Muscle layer of colon (tissue), 2 donors: ENCODE measurements at regions not wholly inside any gene's neighbourhood (a gene's known extent, or its start where the extent isn't known, plus 50 kb on each side); places are given as distances from the start of the nearest gene placed in this dataset.
"Not testable (repeated sequence)": the region's sequence is repeated elsewhere in the genome, so short reads cannot be mapped to it uniquely, and the experiment has no call there.

Experiments
- H3K27ac ChIP-seq: one replicate; pipeline ENCODE4 v1.7.0; 2013; ENCODE audit warnings: low read depth, mild to moderate bottlenecking, low read length, moderate library complexity
- H3K27me3 ChIP-seq, 2 donors: one replicate each; pipeline ENCODE4 v1.7.0; 2013; ENCODE audit warnings: low read length in 2 of 2, mild to moderate bottlenecking in 2 of 2; ENCODE audit not compliant: insufficient read depth in 2 of 2, control insufficient read depth in 1 of 2
- H3K36me3 ChIP-seq: one replicate; pipeline ENCODE4 v1.7.0; 2013; ENCODE audit warnings: mild to moderate bottlenecking, low read length; ENCODE audit not compliant: insufficient read depth
- H3K4me1 ChIP-seq: one replicate; pipeline ENCODE4 v1.7.0; 2013; ENCODE audit warnings: mild to moderate bottlenecking, low read length; ENCODE audit not compliant: insufficient read depth
- H3K4me3 ChIP-seq, 2 donors: one replicate each; pipeline ENCODE4 v1.7.0; 2013; ENCODE audit warnings: low read length in 2 of 2, low read depth in 1 of 2, mild to moderate bottlenecking in 1 of 2, moderate library complexity in 1 of 2
- H3K9ac ChIP-seq: one replicate; pipeline ENCODE4 v1.7.0; 2013; ENCODE audit warnings: low read length
- H3K9me3 ChIP-seq: one replicate; pipeline ENCODE4 v1.7.0; 2013; ENCODE audit warnings: mild to moderate bottlenecking, low read length
- donor health status: abdominal sarcoma.
- donor health status: Adenocarcinoma of cecum.

GRCh38 chr6:85772641-85773040 lies 130.0 kb upstream of the SYNCRIP start:
- Histone ChIP-seq H3K27me3 (no peaks in the 10 kb centered on the region), H3K9ac (no peak overlapping the region)

GRCh38 chr6:85771925-85772430 lies 129.3 kb upstream of the SYNCRIP start:
- H3K27ac ChIP-seq: no peak overlapping the region
- H3K4me3 ChIP-seq: no peak overlapping the region
- H3K4me1 ChIP-seq: peaks cover 6% of the 10 kb centered on the region
- H3K9ac ChIP-seq: no peak overlapping the region
- no peaks in the 10 kb centered on the region for H3K36me3 ChIP-seq
- no peaks in the 10 kb centered on the region for H3K27me3 ChIP-seq
- no peaks in the 10 kb centered on the region for H3K9me3 ChIP-seq

More at GRCh38 chr6:85772641-85773040, 130.0 kb upstream of the SYNCRIP start:
- no peak overlapping the region for H3K27ac ChIP-seq
- peaks cover 6% of the 10 kb centered on the region for H3K4me1 ChIP-seq
- no peaks in the 10 kb centered on the region for H3K36me3 ChIP-seq
- H3K9me3 ChIP-seq: no peaks in the 10 kb centered on the region
- H3K4me3 ChIP-seq: no peak overlapping the region

GRCh38 chr6:85771455-85771854 lies 128.8 kb upstream of the SYNCRIP start:
- peaks cover 6% of the 10 kb centered on the region for H3K4me1 ChIP-seq
- no peaks in the 10 kb centered on the region for H3K36me3 ChIP-seq
- no peak overlapping the region for H3K9ac ChIP-seq
- no peak overlapping the region for H3K27ac ChIP-seq
- no peaks in the 10 kb centered on the region for H3K9me3 ChIP-seq
- no peaks in the 10 kb centered on the region for H3K27me3 ChIP-seq
- no peak overlapping the region for H3K4me3 ChIP-seq

GRCh38 chr6:85764844-85765243 lies 122.2 kb upstream of the SYNCRIP start:
- H3K27ac ChIP-seq: no peak overlapping the region

GRCh38 chr6:85756982-85757381 lies 114.3 kb upstream of the SYNCRIP start:
- H3K27me3 ChIP-seq: no peaks in the 10 kb centered on the region
- no peaks in the 10 kb centered on the region for H3K4me1 ChIP-seq
- H3K27ac ChIP-seq: no peak overlapping the region
- H3K36me3 ChIP-seq: no peaks in the 10 kb centered on the region
- no peak overlapping the region for H3K4me3 ChIP-seq
- no peak overlapping the region for H3K9ac ChIP-seq
- H3K9me3 ChIP-seq: no peaks in the 10 kb centered on the region

More at GRCh38 chr6:85764844-85765243, 122.2 kb upstream of the SYNCRIP start:
- H3K9me3 ChIP-seq: no peaks in the 10 kb centered on the region
- no peak overlapping the region for H3K4me3 ChIP-seq
- H3K9ac ChIP-seq: no peak overlapping the region
- H3K4me1 ChIP-seq: no peaks in the 10 kb centered on the region
- no peaks in the 10 kb centered on the region for H3K27me3 ChIP-seq
- H3K36me3 ChIP-seq: no peaks in the 10 kb centered on the region

GRCh38 chr6:85754894-85755293 lies 112.2 kb upstream of the SYNCRIP start:
- H3K9ac ChIP-seq: no peak overlapping the region
- H3K4me3 ChIP-seq: no peak overlapping the region
- H3K9me3 ChIP-seq: no peaks in the 10 kb centered on the region

GRCh38 chr6:85752602-85753001 lies 109.9 kb upstream of the SYNCRIP start:
- no peaks in the 10 kb centered on the region for H3K4me1 ChIP-seq
- no peaks in the 10 kb centered on the region for H3K36me3 ChIP-seq
- H3K9ac ChIP-seq: no peak overlapping the region
- H3K27ac ChIP-seq: no peak overlapping the region
- H3K9me3 ChIP-seq: no peaks in the 10 kb centered on the region
- no peaks in the 10 kb centered on the region for H3K27me3 ChIP-seq
- H3K4me3 ChIP-seq: no peak overlapping the region

More at GRCh38 chr6:85754894-85755293, 112.2 kb upstream of the SYNCRIP start:
- Histone ChIP-seq H3K27ac (no peak overlapping the region), H3K27me3 (no peaks in the 10 kb centered on the region), H3K4me1 (no peaks in the 10 kb centered on the region), H3K36me3 (no peaks in the 10 kb centered on the region)

- H3K27me3 ChIP-seq: no peaks in the 10 kb centered on the region
- H3K4me1 ChIP-seq: no peaks in the 10 kb centered on the region
- H3K4me3 ChIP-seq: no peak overlapping the region
- no peaks in the 10 kb centered on the region for H3K36me3 ChIP-seq
- H3K27ac ChIP-seq: no peak overlapping the region
- H3K9me3 ChIP-seq: no peaks in the 10 kb centered on the region
- H3K9ac ChIP-seq: no peak overlapping the region
These were observed 108.8 kb upstream of the SYNCRIP start for GRCh38 chr6:85751374-85752055.

GRCh38 chr6:85750146-85750545 lies 107.5 kb upstream of the SYNCRIP start:
- H3K4me3 ChIP-seq, H3K27me3 ChIP-seq, H3K27ac ChIP-seq, H3K4me1 ChIP-seq, H3K9me3 ChIP-seq, H3K9ac ChIP-seq, H3K36me3 ChIP-seq: not testable (repeated sequence)

- Histone ChIP-seq H3K4me1 (no peaks in the 10 kb centered on the region), H3K27me3 (no peaks in the 10 kb centered on the region), H3K36me3 (no peaks in the 10 kb centered on the region), H3K9me3 (no peaks in the 10 kb centered on the region), H3K27ac (no peak overlapping the region), H3K4me3 (no peak overlapping the region), H3K9ac (no peak overlapping the region)
These were observed 106.5 kb upstream of the SYNCRIP start for GRCh38 chr6:85749236-85749635.

- Histone ChIP-seq H3K27me3 (no peaks in the 10 kb centered on the region), H3K9ac (no peak overlapping the region), H3K4me1 (no peaks in the 10 kb centered on the region), H3K27ac (no peak overlapping the region), H3K4me3 (no peak overlapping the region), H3K36me3 (no peaks in the 10 kb centered on the region), H3K9me3 (no peaks in the 10 kb centered on the region)
These were observed 105.0 kb upstream of the SYNCRIP start for GRCh38 chr6:85747666-85748065.

- no peaks in the 10 kb centered on the region for H3K27me3 ChIP-seq
- no peaks in the 10 kb centered on the region for H3K4me1 ChIP-seq
- H3K4me3 ChIP-seq: no peak overlapping the region
- H3K9ac ChIP-seq: no peak overlapping the region
- no peaks in the 10 kb centered on the region for H3K36me3 ChIP-seq
- no peaks in the 10 kb centered on the region for H3K9me3 ChIP-seq
- no peak overlapping the region for H3K27ac ChIP-seq
These were observed 104.4 kb upstream of the SYNCRIP start for GRCh38 chr6:85747093-85747492.
